Epithelial cell of proximal tubule (primary cell): ENCODE measurements at regions not wholly inside any gene's neighbourhood (a gene's known extent, or its start where the extent isn't known, plus 50 kb on each side); places are given as distances from the start of the nearest gene placed in this dataset.
A peak's percentile ranks its signal among the peaks of the same experiment; 100 is the strongest.

Source experiments
- DNase-seq: peaks from one replicate; pipeline ENCODE4 v3.0.0-alpha.2; 2011; ENCODE audit warnings: low read depth
- H3K4me3 ChIP-seq: 2 replicates; pipeline ENCODE4 v1.5.1; 2011; ENCODE audit warnings: low read depth, mild to moderate bottlenecking, low read length
- CTCF ChIP-seq: conservative IDR thresholded peaks from 2 replicates; pipeline ENCODE4 v1.5.1; 2012; ENCODE audit warnings: low read depth, mild to moderate bottlenecking, low read length

DNA sequence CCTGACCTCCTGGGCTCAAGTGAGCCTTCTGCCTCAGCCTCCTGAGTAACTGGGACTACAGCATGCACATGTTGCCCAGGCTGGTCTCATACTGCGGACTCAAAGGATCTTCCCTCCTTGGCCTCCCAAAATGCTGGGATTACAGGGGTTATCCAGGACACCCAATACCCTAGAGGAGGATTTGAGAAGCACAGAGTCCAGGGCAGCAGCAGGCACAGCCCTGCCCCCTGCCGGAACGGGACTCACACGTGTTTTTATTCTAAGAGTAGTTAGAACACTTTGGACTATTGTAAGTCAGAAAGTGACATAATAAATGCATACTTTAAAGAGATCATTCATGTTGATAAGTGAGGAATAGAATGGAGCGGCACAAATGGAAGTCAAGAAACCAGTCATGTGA is 80.2 kb downstream of the C6orf118 start:
- no peak for DNase-seq
- no peak for TF ChIP-seq CTCF
- H3K4me3 ChIP-seq = no peak overlapping the region

DNA sequence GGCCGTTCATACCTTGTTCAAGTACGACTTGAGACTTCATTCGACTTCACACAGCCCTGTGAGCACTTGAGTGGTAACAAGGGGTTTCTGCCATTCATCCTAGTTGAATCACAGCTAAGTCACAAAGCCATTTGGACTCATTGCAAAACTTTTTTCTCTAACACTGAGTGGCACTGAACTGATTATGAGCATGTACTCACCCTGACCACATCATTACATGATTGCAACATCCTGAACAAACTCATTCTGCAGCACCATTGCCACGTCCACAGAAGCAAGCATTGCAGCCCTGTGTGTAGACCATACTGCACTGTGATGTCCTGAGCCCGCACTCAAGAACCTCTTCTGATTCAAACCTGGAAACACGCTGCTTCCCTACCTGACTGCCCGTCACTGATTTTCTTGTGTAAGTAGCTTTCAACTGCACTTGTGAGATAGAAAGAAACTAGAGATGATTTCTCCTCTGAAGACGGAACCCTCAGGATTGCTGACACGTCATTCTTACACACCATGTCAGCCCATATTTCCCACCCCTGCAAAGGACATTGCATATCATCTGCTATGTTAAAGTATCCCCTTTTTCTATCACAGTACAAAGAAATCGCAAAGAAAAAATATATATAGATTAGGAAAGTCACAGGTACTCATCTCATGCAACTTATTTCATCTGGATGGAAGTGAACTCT is 81.6 kb downstream of the C6orf118 start:
- no peak overlapping the region for H3K4me3 ChIP-seq
- peak; percentile 56 for DNase-seq
- no peak for TF ChIP-seq CTCF

DNA sequence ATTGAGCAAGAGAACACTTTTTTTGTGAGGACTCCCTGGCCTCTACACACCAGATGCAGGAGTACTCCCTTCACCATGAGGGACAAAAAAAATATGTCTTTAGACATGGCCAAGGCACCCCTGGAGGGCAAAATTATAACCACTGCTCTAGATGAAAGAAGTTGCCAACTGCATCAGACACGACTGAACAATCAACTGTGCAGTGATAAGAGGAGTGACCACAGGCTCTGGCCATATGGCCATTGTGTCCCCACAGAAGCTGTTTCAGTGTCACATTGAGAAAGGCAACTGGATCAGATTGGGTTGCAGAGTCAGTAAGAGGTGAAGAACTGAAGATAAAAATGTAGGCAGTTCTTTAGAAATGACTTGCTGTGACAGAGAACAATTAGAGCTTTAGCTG is 85.7 kb downstream of the C6orf118 start:
- H3K4me3 ChIP-seq = no peak overlapping the region
- TF ChIP-seq CTCF = no peak
- DNase-seq = no peak

DNA sequence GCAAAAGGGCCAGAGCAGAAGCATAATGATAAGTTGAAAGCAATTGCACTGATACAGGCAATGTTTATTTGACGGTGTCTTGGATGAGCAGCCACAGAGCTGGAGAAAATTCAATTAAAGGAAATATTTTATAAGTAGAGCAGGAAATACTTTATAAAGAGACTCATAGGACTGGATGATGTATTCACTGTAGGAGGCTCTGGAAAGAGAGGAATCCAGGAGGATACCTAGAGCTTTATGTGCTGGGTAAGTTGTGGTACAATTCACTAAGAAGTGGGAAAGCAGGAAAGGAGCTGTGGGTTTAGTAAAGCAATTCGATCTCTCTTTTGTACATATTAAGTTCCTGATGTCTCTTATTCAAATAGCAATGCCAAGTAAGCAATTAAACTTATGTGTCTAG is 86.3 kb downstream of the C6orf118 start:
- no peak for DNase-seq
- no peak overlapping the region for H3K4me3 ChIP-seq
- no peak for TF ChIP-seq CTCF

DNA sequence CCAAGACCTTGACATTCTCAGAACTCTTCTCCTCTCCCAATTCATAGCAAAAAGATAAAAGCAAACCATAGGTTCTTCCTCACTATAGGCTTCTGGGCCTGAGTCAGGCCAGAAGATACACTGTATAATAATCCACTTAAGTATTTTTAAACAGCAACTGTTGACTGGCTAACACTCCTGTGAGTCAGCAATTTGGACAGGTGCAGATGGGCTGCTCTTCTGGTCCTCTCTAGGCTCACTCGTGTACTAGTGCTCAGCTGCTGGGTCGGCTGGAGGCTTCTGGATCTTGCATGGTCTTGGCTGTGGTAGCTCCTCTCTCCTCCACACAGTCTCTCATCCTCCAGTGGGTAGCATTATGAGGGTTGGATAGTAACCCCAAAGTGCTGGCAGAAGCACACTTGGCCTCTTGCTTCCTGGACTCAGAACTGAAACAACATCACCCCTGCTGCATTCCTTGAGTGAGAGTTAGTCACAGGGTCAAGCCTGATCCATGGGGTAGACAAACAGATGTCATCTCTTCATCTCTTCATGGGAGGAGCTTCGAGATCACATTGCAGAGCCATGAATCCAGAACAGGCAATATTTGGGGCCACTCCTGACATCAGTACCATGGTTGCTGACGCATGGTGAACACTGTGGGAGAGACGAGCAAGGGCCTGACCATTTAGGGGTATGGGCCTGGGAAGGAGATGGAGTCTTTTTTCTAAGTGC is 86.9 kb downstream of the C6orf118 start:
- no peak overlapping the region for H3K4me3 ChIP-seq
- no peak for DNase-seq
- no peak for TF ChIP-seq CTCF

DNA sequence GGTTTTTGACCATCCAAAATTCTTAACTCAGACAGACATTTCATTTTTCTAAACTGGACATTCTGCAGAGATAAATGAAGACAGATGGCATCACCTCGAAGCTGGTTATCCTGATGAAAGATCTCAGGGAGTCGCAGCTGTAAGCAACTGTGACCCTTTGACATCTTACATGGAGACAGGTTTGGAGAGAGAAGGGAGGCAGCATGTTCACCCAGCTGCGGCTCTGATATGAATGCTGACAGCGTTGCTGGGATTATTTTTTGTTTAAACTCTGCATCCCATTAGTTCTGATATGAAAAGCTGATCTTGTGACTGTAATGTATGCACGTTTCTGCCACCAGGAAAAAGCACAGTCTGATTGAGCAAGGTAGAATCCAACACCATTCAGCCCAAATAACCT is 89.4 kb downstream of the C6orf118 start:
- no peak for TF ChIP-seq CTCF
- H3K4me3 ChIP-seq = no peak overlapping the region
- DNase-seq = no peak

DNA sequence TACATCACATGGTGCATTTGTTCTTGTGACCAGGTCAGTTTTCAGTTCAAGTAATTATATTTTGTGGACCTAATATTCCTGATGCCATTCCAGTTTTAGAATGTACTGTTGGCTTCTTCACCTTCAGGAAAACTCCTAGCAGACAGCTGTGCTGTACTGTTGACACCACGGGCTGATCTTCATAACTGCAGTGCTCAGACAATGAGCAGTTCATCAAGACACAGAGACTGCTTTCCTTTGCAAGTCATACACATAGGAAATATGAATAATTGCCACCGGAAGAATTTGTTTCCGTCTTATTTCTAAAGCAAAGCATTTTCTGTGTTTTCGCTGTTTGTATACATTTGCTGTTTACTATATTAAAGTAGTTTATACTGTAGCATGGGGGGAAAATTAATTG is 89.8 kb downstream of the C6orf118 start:
- DNase-seq = no peak
- H3K4me3 ChIP-seq = no peak overlapping the region
- TF ChIP-seq CTCF = no peak
